ENCODE measurements at regions not wholly inside any gene's neighbourhood (a gene's known extent, or its start where the extent isn't known, plus 50 kb on each side); places are given as distances from the start of the nearest gene placed in this dataset.

DNA sequence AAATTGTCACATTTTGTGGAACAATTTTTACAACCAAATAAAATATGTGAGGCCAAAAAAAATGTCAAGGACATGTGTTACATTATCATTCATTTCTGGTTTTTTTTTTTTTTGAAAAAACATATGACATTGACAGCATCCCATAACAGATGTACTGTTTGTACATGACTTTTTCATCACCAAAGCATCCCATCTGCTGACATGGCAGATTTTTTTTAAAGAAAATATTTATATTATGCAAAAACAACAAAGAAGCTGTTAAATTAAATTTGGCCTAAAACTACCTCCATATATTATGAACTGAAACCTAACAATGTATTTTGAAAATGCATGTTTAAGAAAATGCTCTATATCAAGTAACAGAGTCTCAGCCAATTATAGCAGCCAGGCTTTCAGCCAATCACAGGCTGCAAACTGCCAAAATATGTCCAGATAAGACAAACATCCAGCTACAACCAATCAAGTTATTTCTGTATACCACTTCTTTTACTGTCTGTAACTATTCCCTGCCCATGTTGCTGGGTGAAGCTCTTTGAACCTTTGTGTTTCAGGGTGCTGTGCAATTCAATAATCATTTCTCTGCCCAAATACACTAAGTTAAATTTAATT lies 1111.8 kb downstream of the GRM8 start:
- no peak for TF ChIP-seq RAD21 (IDR thresholded peaks at IDR 0.05; ENCODE audit: low read depth)
- no peak for TF ChIP-seq EP300 (IDR thresholded peaks at IDR 0.05; ENCODE audit: borderline replicate concordance)
- TF ChIP-seq YY1 (IDR thresholded peaks at IDR 0.05; ENCODE audit: low read depth), result no peak
- no peak for TF ChIP-seq TCF12 (IDR thresholded peaks at IDR 0.05; ENCODE audit: low read depth)
- TF ChIP-seq, protein P1, sequence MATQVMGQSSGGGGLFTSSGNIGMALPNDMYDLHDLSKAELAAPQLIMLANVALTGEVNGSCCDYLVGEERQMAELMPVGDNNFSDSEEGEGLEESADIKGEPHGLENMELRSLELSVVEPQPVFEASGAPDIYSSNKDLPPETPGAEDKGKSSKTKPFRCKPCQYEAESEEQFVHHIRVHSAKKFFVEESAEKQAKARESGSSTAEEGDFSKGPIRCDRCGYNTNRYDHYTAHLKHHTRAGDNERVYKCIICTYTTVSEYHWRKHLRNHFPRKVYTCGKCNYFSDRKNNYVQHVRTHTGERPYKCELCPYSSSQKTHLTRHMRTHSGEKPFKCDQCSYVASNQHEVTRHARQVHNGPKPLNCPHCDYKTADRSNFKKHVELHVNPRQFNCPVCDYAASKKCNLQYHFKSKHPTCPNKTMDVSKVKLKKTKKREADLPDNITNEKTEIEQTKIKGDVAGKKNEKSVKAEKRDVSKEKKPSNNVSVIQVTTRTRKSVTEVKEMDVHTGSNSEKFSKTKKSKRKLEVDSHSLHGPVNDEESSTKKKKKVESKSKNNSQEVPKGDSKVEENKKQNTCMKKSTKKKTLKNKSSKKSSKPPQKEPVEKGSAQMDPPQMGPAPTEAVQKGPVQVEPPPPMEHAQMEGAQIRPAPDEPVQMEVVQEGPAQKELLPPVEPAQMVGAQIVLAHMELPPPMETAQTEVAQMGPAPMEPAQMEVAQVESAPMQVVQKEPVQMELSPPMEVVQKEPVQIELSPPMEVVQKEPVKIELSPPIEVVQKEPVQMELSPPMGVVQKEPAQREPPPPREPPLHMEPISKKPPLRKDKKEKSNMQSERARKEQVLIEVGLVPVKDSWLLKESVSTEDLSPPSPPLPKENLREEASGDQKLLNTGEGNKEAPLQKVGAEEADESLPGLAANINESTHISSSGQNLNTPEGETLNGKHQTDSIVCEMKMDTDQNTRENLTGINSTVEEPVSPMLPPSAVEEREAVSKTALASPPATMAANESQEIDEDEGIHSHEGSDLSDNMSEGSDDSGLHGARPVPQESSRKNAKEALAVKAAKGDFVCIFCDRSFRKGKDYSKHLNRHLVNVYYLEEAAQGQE (IDR thresholded peaks at IDR 0.05; ENCODE audit: low read depth), result no peak
- TF ChIP-seq TEAD4 (IDR thresholded peaks at IDR 0.05), result no peak
- TF ChIP-seq, protein P2, sequence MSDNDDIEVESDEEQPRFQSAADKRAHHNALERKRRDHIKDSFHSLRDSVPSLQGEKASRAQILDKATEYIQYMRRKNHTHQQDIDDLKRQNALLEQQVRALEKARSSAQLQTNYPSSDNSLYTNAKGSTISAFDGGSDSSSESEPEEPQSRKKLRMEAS (IDR thresholded peaks at IDR 0.05), result no peak
- TF ChIP-seq CEBPB (IDR thresholded peaks at IDR 0.05), result no peak
- no peak for TF ChIP-seq CREB1 (IDR thresholded peaks at IDR 0.05; ENCODE audit: low read depth)
- no peak for TF ChIP-seq ZBTB7A (IDR thresholded peaks at IDR 0.05; ENCODE audit: low read depth)
- no peak for TF ChIP-seq EGR1 (IDR thresholded peaks at IDR 0.05)
- no peak for TF ChIP-seq TAF1 (IDR thresholded peaks at IDR 0.05; ENCODE audit: low read depth)
- TF ChIP-seq, protein P3, sequence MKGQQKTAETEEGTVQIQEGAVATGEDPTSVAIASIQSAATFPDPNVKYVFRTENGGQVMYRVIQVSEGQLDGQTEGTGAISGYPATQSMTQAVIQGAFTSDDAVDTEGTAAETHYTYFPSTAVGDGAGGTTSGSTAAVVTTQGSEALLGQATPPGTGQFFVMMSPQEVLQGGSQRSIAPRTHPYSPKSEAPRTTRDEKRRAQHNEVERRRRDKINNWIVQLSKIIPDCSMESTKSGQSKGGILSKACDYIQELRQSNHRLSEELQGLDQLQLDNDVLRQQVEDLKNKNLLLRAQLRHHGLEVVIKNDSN (IDR thresholded peaks at IDR 0.05), result no peak

All from Ishikawa (cell line).